IMR-90 (cell line): ENCODE measurements at regions not wholly inside any gene's neighbourhood (a gene's known extent, or its start where the extent isn't known, plus 50 kb on each side); places are given as distances from the start of the nearest gene placed in this dataset.

ENCODE experiments used
- ATAC-seq: fragments of 200-7000 bp; cut with Tn5 transposase; 2 replicates; pipeline ENCODE4 v1.9.1; 2020; ENCODE audit warnings: low read depth, mild to moderate bottlenecking, moderate library complexity
- BruUV-seq: library from RNA; stranded (reverse); fragments of 400-500 nt; replicated peaks from 2 replicates; lab custom pipeline; 2021; lab: Mats Ljungman, UMichigan
- CTCF ChIA-PET: fragments of 300-600 bp; formaldehyde crosslinking; extraction: SDS; loops from one replicate; lab custom pipeline; 2021; ENCODE audit warnings: antibody characterized with exemption; lab: Yijun Ruan, JAX
- POLR2A ChIA-PET: fragments of 300-600 bp; sonication (Branson Sonifier 250); formaldehyde crosslinking; loops from one replicate; lab custom pipeline; 2022; ENCODE audit warnings: antibody characterized with exemption; ENCODE audit not compliant: unreplicated experiment; lab: Charles Lee
- DNase-seq: peaks from one replicate; pipeline ENCODE4 v3.0.0; 2013
- H2AFZ ChIP-seq: replicated peaks from 2 replicates; pipeline ENCODE3; 2013; ENCODE audit warnings: low read length, mild to moderate bottlenecking; ENCODE audit not compliant: poor library complexity
- H2AK5ac ChIP-seq: 2 replicates; pipeline ENCODE4 v1.6.1; 2013; ENCODE audit warnings: low read depth, low read length, inconsistent platforms
- H2AK9ac ChIP-seq: replicated peaks from 2 replicates; pipeline ENCODE3; 2013; ENCODE audit warnings: mild to moderate bottlenecking, low read depth, low read length, moderate library complexity; ENCODE audit not compliant: poor library complexity
- H2BK120ac ChIP-seq: 2 replicates; pipeline ENCODE4 v1.6.1; 2013; ENCODE audit warnings: low read depth, low read length, inconsistent platforms
- H2BK15ac ChIP-seq: 3 replicates; pipeline ENCODE4 v1.6.1; 2013; ENCODE audit warnings: low read depth, low read length, inconsistent platforms
- H2BK20ac ChIP-seq: 2 replicates; pipeline ENCODE4 v1.6.1; 2013; ENCODE audit warnings: low read depth, mild to moderate bottlenecking, inconsistent platforms, low read length, moderate library complexity
- H2BK5ac ChIP-seq: 2 replicates; pipeline ENCODE4 v1.6.1; 2013; ENCODE audit warnings: mild to moderate bottlenecking, low read depth, low read length, inconsistent platforms; ENCODE audit not compliant: poor library complexity, severe bottlenecking
- H3K14ac ChIP-seq: replicated peaks from 2 replicates; pipeline ENCODE4 v1.6.1; 2013; ENCODE audit warnings: low read depth, low read length, inconsistent platforms
- H3K18ac ChIP-seq: 2 replicates; pipeline ENCODE4 v1.6.1; 2013; ENCODE audit warnings: low read depth, low read length, control low read depth
- H3K23ac ChIP-seq: 2 replicates; pipeline ENCODE4 v1.6.1; 2013; ENCODE audit warnings: low read depth, low read length, inconsistent platforms
- H3K27ac ChIP-seq: 2 replicates; pipeline ENCODE4 v1.5.1; 2013; ENCODE audit warnings: mild to moderate bottlenecking, control low read depth, low read length; ENCODE audit not compliant: insufficient read depth
- H3K27me3 ChIP-seq: 2 replicates; pipeline ENCODE4 v1.6.1; 2013; ENCODE audit warnings: low read length; ENCODE audit not compliant: control insufficient read depth, insufficient read depth
- H3K36me3 ChIP-seq: 2 replicates; pipeline ENCODE4 v1.6.1; 2013; ENCODE audit warnings: low read length, mixed read lengths; ENCODE audit not compliant: control insufficient read depth, insufficient read depth
- H3K4ac ChIP-seq: 2 replicates; pipeline ENCODE4 v1.6.1; 2013; ENCODE audit warnings: low read depth, low read length, inconsistent platforms
- H3K4me1 ChIP-seq: 2 replicates; pipeline ENCODE4 v1.6.1; 2013; ENCODE audit warnings: low read length, mixed read lengths; ENCODE audit not compliant: control insufficient read depth, insufficient read depth
- H3K4me2 ChIP-seq: 2 replicates; pipeline ENCODE4 v1.6.1; 2013; ENCODE audit warnings: low read depth, mild to moderate bottlenecking, control low read depth, low read length, moderate library complexity
- H3K4me3 ChIP-seq: 2 replicates; pipeline ENCODE4 v1.5.1; 2013; ENCODE audit warnings: low read depth, mild to moderate bottlenecking, control low read depth, low read length, moderate library complexity; ENCODE audit not compliant: insufficient read depth
- H3K56ac ChIP-seq: 2 replicates; pipeline ENCODE4 v1.6.1; 2013; ENCODE audit warnings: low read length, inconsistent platforms; ENCODE audit not compliant: insufficient read depth; ENCODE audit errors: extremely low read depth
- H3K79me1 ChIP-seq, 2 experiments: 2 replicates each; pipeline ENCODE4 v1.6.1; 2013; ENCODE audit warnings: low read length in 2 of 2, inconsistent platforms in 1 of 2, low read depth in 1 of 2
- H3K9ac ChIP-seq: 2 replicates; pipeline ENCODE4 v1.6.1; 2013; ENCODE audit warnings: low read depth, low read length, control low read depth
- H3K9me1 ChIP-seq: 2 replicates; pipeline ENCODE4 v1.6.1; 2013; ENCODE audit warnings: low read length, inconsistent platforms; ENCODE audit not compliant: insufficient read depth
- H3K9me3 ChIP-seq: 2 replicates; pipeline ENCODE4 v1.6.1; 2013; ENCODE audit warnings: low read length; ENCODE audit not compliant: control insufficient read depth, insufficient read depth
- H4K20me1 ChIP-seq: 2 replicates; pipeline ENCODE4 v1.6.1; 2013; ENCODE audit warnings: low read length, inconsistent platforms; ENCODE audit not compliant: insufficient read depth
- H4K5ac ChIP-seq: 2 replicates; pipeline ENCODE4 v1.6.1; 2013; ENCODE audit warnings: mild to moderate bottlenecking, low read depth, low read length, control low read depth
- H4K8ac ChIP-seq, 2 experiments: 2 replicates each; pipeline ENCODE4 v1.6.1; 2013; ENCODE audit warnings: low read depth in 2 of 2, low read length in 2 of 2, control low read depth in 1 of 2, inconsistent platforms in 1 of 2
- H4K91ac ChIP-seq: 2 replicates; pipeline ENCODE4 v1.6.1; 2013; ENCODE audit warnings: low read depth, low read length, inconsistent platforms; ENCODE audit not compliant: insufficient read depth
- FOS ChIP-seq: fragments of 150-350 bp; IDR thresholded peaks from 2 replicates; pipeline ENCODE4 v1.6.1; 2016; ENCODE audit warnings: low read depth, low read length
- MAFK ChIP-seq: IDR thresholded peaks from 2 replicates; pipeline ENCODE4 v1.6.1; 2012; ENCODE audit warnings: low read depth, low read length, improper control_type of control experiment
- MAZ ChIP-seq: IDR thresholded peaks from 2 replicates; pipeline ENCODE4 v1.6.1; 2012; ENCODE audit warnings: low read depth, mild to moderate bottlenecking, low read length, improper control_type of control experiment, moderate library complexity, borderline replicate concordance
- MXI1 ChIP-seq: IDR thresholded peaks from 2 replicates; pipeline ENCODE4 v1.6.1; 2012; ENCODE audit warnings: low read depth, mild to moderate bottlenecking, low read length, moderate library complexity, borderline replicate concordance
- POLR2A ChIP-seq: IDR thresholded peaks from 2 replicates; pipeline ENCODE4 v1.6.1; 2012; ENCODE audit warnings: mild to moderate bottlenecking, low read depth, low read length
- RAD21 ChIP-seq: IDR thresholded peaks from 2 replicates; pipeline ENCODE4 v1.6.1; 2012; ENCODE audit warnings: low read length, improper control_type of control experiment
- RCOR1 ChIP-seq: IDR thresholded peaks from 2 replicates; pipeline ENCODE4 v1.6.1; 2012; ENCODE audit warnings: mild to moderate bottlenecking, low read length, improper control_type of control experiment; ENCODE audit not compliant: insufficient replicate concordance
- WGBS, 2 experiments: methylation state at CpG; one replicate each; pipeline versions ENCODE4 v1.1.5 to v1.1.7; 2013; ENCODE audit warnings: missing lambda C conversion rate in 2 of 2; ENCODE audit not compliant: insufficient read length in 1 of 2; ENCODE audit errors: extremely low coverage in 2 of 2; 5-methylcytosine and 5-hydroxymethylcytosine counted together
- dilution Hi-C: fragments of 300-500 bp; cut with HindIII; formaldehyde crosslinking; loops from one replicate; pipeline ENCODE4 v1.14.3; 2018; ENCODE audit warnings: low sequenced_read_pairs; ENCODE audit not compliant: unreplicated experiment
- in situ Hi-C: fragments of 300-500 bp; cut with MboI; formaldehyde crosslinking; loops from 3 replicates; pipeline ENCODE4 v1.14.3; 2019; ENCODE audit warnings: low sequenced_read_pairs, inconsistent platforms, mixed read lengths
- intact Hi-C: fragments of 100-400 bp; cut with micrococcal nuclease; formaldehyde crosslinking; loops from 2 replicates; pipeline ENCODE4 v1.10.0; 2022
- TF ChIP-seq, protein P1 (sequence below): fragments of 150-350 bp; IDR thresholded peaks from 2 replicates; pipeline ENCODE4 v1.6.1; 2016; ENCODE audit warnings: low read depth, mild to moderate bottlenecking, low read length, moderate library complexity, borderline replicate concordance

DNA sequence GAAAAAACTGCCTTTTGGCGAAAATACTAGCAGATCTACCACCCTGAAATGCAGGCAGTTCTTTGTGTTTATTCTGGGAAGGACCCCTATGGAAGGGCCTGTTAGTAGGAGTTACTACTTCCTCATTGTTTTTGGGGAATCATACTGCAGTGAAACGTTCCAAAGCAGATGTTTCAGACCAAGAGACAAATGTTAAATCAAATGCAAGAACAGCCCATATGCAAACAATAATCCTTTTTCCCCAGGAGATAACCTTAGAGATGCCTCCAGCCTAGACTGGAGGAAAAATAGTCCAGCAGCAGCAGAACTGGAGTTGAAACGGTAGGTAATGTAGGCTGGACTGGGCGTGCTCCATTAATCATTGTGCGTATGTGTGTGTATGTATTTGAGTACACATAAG, 65.9 kb upstream of the VWDE start:
- ATAC-seq = no peak
- BruUV-seq = no TSS peak
- dilution Hi-C loops (no loop called here), intact Hi-C loops (no loop called here), in situ Hi-C loops (no loop called here)
- H3K56ac ChIP-seq = no peak overlapping the region
- H4K8ac ChIP-seq = no peak overlapping the region
- H4K20me1 ChIP-seq = no peaks in the 10 kb centered on the region
- no peak overlapping the region for H2BK5ac ChIP-seq
- H2AK9ac ChIP-seq = no peak overlapping the region
- POLR2A ChIA-PET = no interaction called here
- no peak overlapping the region for H2BK20ac ChIP-seq
- no peak overlapping the region for H2AFZ ChIP-seq
- TF ChIP-seq POLR2A (no peak), RAD21 (no peak), MXI1 (no peak), MAZ (no peak), FOS (no peak), MAFK (no peak), RCOR1 (no peak)
- TF ChIP-seq, protein P1, sequence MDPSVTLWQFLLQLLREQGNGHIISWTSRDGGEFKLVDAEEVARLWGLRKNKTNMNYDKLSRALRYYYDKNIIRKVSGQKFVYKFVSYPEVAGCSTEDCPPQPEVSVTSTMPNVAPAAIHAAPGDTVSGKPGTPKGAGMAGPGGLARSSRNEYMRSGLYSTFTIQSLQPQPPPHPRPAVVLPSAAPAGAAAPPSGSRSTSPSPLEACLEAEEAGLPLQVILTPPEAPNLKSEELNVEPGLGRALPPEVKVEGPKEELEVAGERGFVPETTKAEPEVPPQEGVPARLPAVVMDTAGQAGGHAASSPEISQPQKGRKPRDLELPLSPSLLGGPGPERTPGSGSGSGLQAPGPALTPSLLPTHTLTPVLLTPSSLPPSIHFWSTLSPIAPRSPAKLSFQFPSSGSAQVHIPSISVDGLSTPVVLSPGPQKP = no peak
- H3K27me3 ChIP-seq = no peaks in the 10 kb centered on the region
- H2BK120ac ChIP-seq = no peak overlapping the region
- H2AK5ac ChIP-seq = no peak overlapping the region
- no peak overlapping the region for H3K9ac ChIP-seq
- no peak overlapping the region for H3K27ac ChIP-seq
- no peaks in the 10 kb centered on the region for H3K79me1 ChIP-seq
- no peak overlapping the region for H4K91ac ChIP-seq
- no peaks in the 10 kb centered on the region for H3K36me3 ChIP-seq
- H3K18ac ChIP-seq = no peak overlapping the region
- no peak overlapping the region for H3K23ac ChIP-seq
- no peak overlapping the region for H3K14ac ChIP-seq
- no peaks in the 10 kb centered on the region for H3K9me1 ChIP-seq
- WGBS, 2 experiments = no CpG with 5 or more reads among the region's 5 CpGs
- H3K4me3 ChIP-seq = no peak overlapping the region
- no peak overlapping the region for H3K4me2 ChIP-seq
- CTCF ChIA-PET = no interaction called here
- no peak overlapping the region for H4K5ac ChIP-seq
- no peak overlapping the region for H2BK15ac ChIP-seq
- no peak overlapping the region for H3K4ac ChIP-seq
- H3K9me3 ChIP-seq = no peaks in the 10 kb centered on the region
- H3K4me1 ChIP-seq = no peaks in the 10 kb centered on the region
- DNase-seq = no peak
